GM21381 (cell line): ENCODE measurements at regions not wholly inside any gene's neighbourhood (a gene's known extent, or its start where the extent isn't known, plus 50 kb on each side); places are given as distances from the start of the nearest gene placed in this dataset.

Source experiments
- ATAC-seq: cut with Tn5 transposase; IDR thresholded peaks from one replicate; pipeline ENCODE4 v1.9.1; 2021; ENCODE audit warnings: mild to moderate bottlenecking, moderate library complexity; ENCODE audit not compliant: unreplicated experiment

DNA sequence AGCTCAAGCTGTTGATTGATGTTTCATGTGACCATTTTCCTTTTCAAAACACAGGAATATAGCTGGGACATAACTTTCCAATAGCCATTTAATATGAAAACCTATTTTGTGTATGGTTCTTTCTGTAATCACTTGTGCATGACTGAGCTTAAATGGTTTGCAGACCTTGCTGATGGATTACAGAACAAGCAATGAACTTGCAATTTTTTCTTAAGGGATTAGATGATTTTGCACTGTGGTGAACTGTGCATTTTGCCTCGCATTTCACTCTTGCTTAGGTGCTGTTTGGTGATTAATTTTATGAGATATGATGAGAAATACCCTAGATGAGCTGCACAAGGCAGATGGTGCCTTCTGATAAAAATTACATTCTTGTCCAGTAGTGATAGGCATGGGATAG is 419.0 kb upstream of the FBXO33 start:
- no peak for ATAC-seq

DNA sequence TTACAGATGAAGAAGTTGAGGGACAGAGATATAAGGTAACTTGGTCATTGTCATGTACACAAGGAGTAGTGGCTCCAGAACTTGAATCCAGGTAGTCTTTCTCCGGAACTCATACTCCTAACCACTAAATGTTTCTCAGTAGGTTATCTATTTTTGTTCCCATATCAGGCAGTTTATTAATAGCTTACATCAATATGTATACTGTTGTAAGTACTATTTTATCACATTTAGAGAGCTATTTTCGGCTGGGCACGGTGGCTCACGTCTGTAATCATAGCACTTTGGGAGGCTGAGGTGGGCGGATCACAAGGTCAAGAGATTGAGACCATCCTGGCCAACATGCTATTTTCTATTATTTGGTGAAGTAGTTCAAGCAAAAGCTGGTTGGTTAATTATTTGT is 415.6 kb upstream of the FBXO33 start:
- ATAC-seq, result no peak

DNA sequence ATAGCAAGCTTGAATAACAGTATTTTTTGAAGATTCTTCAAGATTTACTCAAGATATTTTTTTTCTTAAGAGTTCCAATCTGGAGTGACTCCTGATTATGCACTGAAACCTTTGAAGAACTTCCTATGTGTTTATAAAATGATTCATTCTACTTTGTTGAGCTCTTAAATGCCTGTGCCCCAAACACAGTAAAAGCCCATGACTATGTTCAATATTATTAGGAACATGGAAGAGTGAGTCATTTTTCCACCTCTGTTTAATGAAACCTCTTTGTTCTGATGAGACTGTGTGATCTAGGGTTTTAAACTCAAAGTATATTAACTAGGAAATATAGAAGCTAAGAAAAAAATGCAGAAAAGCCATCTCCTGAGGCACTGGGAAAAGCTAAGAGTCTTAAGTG is 415.0 kb upstream of the FBXO33 start:
- ATAC-seq, result no peak

DNA sequence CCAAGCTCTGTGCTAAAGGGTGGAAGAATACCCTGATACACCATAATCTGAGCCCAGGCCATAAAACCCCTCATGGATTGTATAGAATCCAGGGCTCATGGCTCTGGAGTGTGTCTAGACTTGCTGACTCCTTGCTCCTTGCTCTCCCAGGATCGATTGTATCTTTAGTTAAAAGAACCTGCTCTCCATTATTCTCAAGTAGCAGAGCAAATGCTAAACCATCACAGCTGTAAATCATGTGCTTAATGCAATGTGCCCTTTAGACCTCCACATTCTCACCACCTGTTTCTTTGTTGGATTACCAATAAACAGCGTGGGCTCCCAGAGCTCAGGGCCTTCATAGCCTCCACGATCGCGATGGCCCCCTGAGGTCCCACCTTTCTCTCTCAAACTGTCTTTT is 411.6 kb upstream of the FBXO33 start:
- no peak for ATAC-seq

DNA sequence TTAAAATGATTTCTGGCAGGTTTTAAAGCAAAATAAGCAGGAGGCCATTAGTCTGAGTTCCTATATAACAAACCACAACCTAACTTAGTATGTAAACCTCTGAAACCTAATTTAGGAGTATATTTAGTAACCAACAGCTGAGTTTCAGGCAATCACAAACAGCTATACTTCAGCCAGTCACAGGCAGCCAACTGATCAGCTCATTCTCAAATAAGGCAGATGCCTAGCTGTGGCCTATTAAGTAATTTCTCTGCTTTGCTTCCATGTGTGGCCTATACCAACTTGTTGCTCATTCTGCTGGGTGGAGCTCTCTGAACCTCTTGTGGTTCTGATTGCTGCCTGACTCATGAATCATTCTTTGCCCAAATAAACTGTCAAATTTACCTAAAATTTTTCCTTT is 408.9 kb upstream of the FBXO33 start:
- peak; percentile 48 for ATAC-seq

DNA sequence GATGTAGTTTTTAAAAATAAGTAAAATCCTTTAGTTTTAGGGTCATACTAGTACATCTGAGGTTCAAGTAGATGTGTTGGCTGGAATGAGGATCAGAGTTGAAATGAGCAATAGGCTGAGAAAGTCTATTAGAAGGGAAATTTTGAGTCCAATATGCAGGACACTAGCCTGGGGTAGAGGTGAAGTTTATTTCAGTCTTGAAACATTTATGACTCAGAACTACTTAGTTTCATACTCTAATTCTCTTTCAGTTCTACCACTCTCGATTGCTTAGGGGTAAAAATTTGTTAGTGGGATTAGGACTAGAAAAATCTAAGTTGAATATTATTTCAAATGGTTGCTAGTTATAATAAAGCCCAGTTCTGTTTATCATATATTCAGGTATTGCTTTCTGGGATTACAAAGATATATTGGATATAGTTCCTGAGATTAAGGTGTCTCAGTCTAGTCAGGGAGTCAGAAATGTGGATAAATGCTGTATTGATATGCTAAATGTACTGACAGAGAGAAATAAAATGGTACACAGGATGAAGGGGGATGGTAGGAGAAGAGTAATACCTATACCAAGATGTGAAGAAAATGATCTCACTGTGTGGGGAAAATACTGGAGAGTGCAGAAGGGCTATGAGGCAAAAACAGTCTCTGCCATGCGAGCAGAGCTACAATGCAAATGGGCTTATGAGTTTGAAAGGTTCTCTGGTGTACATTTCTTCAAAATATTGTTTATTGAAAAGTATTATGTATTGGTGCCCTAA is 395.8 kb upstream of the FBXO33 start:
- peak; percentile 95 for ATAC-seq

DNA sequence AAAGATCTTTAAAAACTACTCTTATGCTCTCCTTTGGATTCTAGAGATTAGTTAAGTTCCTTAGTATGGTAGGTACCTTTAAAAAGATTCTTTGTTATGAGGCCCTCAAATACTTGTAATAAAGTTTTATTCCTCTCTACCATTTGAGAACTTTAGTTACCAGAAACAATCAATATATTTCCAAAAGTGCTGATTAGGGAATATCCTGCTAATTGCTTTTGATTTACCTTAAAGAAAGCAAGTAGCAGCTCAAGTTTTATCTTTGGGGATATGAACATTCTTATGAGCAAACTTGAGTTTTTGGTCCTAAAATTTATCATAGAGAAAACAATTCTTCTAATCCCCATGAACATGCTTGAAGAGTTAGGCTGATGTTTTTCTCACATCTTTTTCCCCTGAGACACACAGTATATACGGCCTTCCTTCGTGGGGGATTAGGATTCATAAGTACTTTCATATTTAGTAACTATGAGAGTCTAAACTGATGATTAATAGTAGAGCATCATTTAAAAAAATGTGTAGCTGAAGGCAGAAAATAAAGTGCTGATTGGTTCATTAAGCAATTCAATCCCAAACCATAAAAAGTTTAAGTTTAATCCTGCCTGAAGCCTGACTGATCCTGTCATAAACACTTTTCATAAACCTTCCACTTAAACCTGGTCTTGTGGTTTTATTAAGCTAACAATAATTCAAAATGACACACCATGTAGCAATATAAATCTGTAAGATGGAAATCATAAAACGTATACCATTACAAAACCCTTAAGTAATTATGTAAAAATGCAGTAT is 380.5 kb upstream of the FBXO33 start:
- ATAC-seq, result no peak

DNA sequence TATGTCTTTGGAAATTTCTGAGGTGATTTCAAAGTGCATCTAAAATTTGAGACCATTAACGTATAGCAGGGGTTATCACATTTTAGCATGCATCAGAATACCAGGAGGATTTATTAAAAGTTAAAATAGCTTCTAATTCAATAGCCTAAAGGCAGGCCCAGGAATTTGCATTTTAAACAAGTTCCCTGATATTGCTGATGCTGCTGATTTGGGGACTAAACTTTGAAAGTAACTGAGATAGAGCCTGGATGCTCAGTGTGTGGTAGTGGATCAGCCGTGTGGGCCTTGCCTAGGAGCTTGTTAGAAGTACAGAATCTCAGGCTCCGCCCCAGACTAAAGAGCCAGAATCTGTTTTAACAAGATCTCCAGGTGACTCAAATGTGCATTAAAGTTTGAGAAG is 375.0 kb upstream of the FBXO33 start:
- no peak for ATAC-seq

DNA sequence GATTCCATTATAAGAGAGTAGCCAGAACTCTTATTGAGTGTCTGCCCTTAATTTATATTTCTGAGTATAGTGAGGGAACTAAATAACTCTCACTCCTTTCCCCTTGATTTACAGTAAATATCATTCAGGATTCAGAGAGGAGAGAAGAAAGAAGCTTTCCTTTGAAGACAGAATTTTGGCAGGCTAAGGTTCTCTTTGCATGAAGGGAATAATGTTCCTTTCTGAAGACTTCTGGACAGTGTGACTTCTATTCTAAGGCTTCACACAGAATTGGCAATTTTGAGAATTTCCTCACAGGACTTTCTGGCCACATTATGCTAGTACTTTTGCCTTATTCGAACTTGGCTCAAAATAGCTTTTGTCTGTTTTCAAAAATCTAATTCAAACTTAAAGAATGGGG is 352.2 kb upstream of the FBXO33 start:
- ATAC-seq, result no peak

DNA sequence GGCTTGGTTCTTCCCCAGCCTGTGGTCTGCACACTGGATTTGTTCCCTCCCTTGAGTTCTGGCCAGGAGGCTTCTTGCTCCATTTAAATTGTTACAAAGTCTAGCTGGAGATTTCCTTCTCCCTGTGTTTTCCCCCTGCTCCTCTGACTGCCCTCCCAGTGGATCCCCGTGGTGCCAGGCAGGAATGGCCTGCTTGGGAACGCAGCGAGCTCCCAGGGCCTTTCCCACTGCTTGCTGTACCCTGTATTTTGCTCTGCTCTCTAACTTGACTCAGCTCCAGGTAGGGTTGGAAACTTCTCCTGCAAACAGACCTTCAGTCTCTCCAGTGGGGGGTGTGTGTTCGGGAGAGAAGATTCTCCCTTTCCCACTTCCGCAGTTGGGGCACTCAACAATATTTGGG is 349.2 kb upstream of the FBXO33 start:
- no peak for ATAC-seq

DNA sequence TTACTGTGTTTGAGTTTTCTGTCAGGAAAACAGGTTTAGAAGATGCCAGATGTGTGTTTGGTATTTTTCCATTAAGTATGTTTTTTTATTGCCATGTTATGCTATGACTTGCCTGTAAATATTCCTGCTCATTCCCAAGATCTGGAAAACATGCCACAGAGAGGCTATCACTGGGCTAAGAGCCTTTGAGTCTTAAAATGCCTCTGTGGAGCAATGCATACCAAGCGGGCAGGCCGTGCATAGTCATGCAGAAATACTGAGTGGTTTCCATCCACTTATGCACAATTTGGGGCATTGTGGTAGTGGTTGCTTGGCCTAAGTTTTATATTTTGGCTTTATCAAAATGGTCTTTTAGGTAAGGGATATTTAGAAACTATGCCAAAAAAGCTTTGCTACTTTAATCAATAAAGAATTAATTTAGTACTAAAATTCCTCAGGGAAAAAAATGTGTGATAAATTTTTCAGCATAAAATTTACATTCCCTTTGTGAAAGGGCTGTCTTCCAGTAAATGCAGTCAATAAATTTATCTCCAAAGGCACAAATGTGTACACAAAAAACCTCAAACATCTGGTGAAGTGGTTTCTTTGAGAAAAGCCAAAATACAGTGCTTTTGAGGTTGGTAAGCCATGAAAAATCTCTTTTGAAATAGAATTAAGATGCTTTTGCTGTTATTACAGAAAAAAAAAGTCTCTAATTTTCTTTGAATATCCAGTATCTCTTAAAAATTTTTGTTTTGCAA is 341.3 kb upstream of the FBXO33 start:
- ATAC-seq, result no peak

DNA sequence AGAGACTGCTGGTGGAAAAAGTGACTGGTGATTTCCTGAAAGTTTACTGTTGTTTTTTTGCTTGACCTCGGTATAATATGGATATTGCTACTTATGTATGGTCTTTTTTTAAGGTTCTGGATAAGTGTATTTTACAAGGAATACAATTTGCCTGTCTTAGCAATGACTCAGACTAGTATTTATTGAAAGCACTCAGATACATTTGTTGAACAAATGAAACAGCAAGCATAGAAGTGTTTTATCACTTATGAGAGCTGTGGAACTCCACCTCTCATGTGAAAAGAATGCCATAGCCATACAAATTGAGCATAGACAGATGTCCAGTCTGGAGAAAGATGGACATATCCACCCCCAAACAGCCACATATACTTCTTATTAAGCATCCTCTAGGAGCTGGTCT is 340.4 kb upstream of the FBXO33 start:
- no peak for ATAC-seq

DNA sequence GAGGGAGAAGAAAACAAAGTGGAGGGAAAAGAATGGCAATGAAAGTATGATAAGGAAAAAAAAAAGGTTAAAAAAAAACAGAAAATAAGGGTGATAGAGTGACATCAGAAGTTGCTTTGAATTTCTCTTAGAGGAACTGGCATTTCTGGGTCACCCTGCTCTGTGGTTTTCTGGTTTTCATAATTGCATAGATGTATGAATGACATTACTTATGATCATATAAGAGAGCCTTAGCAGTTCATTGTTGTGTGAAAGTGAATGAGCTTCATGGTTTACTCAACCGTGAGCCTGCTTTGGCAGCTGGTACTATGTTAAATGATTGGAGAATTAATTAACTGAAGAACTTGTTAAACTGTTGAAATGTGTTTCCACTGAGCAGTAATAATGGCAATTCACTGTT is 336.4 kb upstream of the FBXO33 start:
- ATAC-seq, result no peak

DNA sequence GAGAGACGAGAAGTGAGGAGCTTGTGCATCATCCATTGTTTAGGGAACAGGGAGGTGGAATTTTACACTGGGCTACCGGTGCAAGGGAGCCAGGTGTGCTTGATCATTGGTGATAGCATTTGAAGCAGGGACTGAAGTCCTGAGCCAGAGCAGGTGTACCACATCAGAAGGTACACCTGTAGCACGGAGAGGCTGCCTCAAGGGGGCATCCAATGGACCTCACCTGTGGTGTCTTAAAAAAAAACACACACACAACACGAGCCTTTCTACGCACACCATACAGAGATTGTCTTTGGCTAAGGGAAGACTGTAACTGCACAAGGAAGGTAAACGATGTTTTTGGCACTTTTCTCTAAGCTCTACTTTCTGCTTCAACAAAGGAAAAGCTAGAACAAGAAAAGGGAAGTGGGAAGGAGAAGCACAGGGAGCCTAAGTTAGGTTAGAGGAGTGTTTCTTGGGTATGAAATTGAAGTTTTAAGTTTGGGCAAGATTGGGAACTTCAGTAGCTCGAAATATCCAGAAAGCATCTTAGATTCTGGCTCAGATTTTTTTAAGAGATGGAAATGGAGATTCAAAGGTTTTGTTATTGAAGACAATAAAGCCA is 334.3 kb upstream of the FBXO33 start:
- ATAC-seq, result no peak

DNA sequence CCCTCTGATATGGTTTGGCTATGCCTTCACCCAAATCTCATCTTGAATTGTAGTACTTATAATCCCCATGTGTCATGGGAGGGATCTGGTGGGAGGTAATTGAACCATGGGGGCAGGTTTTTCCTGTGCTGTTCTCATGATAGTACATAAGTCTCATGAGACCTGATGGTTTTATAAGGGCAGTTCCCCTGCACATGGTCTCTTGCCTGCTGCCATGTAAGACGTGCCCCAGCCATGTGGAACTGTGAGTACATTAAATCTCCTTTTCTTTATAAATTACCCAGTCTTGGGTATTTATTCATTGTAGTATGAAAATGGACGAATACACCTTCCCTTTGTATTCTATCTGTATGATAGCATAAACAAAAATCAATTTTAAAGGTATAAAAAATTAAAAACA is 333.4 kb upstream of the FBXO33 start:
- ATAC-seq, result no peak

DNA sequence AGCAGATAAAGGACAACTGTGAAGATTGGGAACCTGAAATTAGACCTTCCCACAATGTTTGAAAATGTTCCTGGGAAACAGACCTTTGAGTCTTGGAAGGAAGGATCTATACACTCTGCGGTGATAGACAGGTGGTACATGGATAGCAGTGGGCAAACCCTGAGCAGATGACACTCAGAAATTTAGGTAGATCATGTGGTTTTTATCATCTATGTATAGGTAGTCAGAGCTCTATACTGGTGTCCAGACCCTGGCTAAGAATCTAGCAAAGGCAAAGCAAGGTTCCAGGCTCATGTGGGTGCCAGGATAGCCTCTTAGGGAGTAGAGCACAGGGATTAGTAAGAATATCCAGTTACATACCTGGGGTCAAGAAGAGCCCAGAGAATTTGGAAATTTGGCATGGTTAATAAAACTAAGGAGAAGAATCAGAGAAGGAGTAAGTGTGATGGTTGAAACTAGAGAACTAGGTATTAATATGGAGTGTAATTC is 331.2 kb upstream of the FBXO33 start:
- peak; percentile 38 for ATAC-seq

DNA sequence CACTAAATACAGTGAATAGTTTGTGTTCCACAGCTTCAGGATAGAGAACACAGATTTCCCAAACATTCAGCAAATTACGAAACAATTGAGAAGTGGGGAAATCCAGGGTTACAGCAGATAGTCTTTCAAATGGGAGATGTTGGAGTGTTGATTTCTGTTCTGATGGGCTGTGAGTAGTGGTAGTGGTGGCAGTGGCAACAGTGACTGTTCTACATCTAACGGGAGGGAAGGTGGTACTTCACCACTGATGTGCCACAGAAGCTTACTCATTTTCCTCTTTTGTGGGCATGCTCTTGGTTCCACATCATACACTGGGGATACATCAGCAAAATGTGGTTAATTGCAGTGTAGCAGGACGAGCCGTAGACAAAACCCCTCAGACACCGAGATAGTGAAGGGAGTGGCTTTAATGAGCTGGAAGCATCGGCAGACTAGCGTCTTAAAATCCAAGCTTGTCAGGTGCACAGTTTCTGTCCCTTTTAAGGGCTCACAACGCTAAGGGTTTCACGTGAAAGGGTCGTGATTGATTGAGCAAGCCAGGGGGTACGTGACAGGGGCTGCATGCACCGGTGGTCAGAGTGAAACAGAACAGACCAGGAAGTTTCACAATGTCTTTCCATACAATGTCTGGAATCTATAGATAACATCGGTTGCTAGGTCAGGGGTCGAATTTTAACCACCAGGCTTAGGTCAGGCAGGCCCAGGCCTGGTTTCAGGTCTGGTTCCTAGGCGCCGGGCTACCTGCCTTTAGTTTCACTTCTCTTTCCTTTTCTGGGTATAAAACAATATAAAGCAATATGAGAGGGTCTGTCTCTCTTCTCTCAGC is 330.6 kb upstream of the FBXO33 start:
- ATAC-seq, result peak; percentile 64

DNA sequence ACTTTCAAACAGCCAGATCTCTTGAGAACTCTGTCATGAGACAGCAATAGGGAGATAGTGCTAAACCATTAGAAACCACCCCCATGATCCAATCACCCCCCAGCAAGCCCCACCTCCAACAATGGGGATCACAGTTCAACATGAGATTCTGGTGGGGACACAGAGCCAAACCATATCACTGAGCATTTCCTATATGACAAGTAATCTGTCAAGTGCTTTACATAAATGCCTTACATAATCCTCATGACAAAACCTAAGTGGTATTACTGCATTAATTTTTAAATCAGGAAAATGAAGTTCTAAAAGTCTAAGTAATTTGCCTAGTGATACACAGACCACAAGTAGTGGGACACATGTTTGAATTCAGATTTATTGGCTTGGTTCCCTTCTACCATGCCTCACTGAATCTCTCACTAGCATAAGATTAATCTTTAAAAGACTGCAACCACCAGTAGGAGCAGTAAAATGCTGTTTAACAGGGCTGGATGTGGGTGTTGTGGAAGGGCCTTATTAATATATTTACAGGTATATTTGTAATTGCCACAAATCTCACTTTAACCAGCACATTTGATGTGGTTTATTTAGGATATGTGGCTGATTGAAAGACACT is 323.1 kb upstream of the FBXO33 start:
- ATAC-seq, result peak; percentile 66

DNA sequence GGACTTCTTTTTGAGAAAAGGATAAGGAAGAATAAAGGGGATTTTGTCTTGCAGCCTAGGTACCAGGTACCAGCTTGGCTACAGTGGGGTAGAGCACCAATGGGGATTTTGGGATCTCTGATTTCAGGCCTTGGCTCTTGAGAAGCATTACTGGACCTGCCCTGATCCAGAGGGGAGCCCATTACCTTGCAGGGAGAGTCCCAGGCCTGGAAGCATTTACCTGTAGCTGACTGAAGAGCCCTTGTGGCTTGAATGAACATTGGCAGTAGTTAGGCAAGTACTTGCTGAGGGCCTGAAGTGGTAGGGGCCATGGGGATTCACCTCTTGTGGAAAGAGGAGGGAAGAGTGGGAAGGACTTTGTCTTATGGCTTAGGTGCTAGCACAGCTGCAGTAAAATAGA is 308.2 kb upstream of the FBXO33 start:
- no peak for ATAC-seq

DNA sequence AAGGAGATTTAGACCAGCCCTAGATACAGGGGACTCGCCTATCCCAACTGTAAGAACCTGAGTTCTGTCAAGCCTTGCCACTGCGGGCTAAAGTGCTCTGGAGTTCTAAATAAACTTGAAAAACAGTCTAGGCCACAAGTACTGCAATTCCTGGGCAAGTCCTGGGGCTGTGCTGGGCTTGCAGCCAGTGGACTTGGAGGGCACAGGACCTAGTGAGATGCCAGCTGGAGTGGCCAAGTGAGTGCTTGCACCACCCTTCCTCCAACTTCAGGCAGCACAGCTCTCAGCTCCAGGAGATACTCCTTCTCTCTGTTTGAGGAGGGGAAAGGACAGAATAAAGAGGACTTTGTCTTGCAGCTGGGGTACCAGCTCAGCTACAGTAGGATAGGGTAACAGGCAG is 307.6 kb upstream of the FBXO33 start:
- no peak for ATAC-seq
